T-helper 17 cell (primary cell): ENCODE measurements at regions not wholly inside any gene's neighbourhood (a gene's known extent, or its start where the extent isn't known, plus 50 kb on each side); places are given as distances from the start of the nearest gene placed in this dataset.

Experiments
- ATAC-seq: fragments of 150-1000 bp; cut with Tn5 transposase; 2 replicates; pipeline ENCODE4 v1.10.0; 2021; ENCODE audit warnings: mild to moderate bottlenecking, moderate library complexity
- DNase-seq, 3 donors: peaks; one replicate each; pipeline versions ENCODE4 v3.0.0 to v3.0.0-alpha.2; 2020 to 2021
- H3K9me3 ChIP-seq: one replicate; pipeline ENCODE4 v1.7.0; 2013; ENCODE audit warnings: low read length, mild to moderate bottlenecking; ENCODE audit not compliant: control insufficient read depth, poor library complexity, severe bottlenecking
- H3K27ac Mint-ChIP-seq: one replicate; pipeline ENCODE4 v1.8.0; 2022; ENCODE audit warnings: mild to moderate bottlenecking, moderate library complexity, mixed read lengths
- H3K27me3 Mint-ChIP-seq: one replicate; pipeline ENCODE4 v1.8.0; 2022; ENCODE audit warnings: mixed read lengths
- H3K36me3 Mint-ChIP-seq: one replicate; pipeline ENCODE4 v1.8.0; 2022; ENCODE audit warnings: low read depth, mixed read lengths
- H3K4me1 Mint-ChIP-seq: one replicate; pipeline ENCODE4 v1.8.0; 2022; ENCODE audit warnings: mild to moderate bottlenecking, mixed read lengths
- H3K4me3 Mint-ChIP-seq: one replicate; pipeline ENCODE4 v1.8.0; 2022; ENCODE audit warnings: mild to moderate bottlenecking, moderate library complexity, mixed read lengths

DNA sequence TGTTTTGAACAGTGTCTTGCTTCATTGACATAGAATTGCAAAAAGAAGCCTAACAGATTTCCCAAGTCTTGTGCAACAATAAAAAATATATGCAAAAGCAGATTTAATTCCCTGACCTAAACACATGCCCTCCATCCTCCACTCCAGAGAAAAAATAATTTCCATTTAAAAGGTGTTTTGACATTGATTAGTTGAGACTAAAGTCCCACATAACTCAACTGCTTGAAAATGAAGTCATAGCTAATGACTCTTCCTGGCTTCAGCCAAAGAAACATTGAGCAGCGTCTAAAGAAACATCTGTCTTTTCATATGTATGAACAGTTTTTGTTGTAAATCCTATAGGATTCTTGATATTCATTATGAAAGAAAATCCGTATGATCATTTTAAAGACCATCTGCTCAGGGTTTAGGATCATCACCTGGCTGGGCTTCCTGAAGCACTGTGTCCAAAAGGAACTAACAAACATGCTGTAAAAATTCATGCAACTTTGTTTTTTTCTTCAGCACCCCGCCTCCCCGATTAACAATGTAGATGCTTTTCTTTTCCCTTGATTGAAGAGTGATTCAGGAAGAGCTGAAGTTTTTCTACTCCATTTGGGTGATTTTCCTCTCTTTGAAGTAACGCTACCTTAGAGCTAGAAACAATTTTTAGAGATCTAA, 273.4 kb downstream of the HS3ST1 start:
- H3K9me3 ChIP-seq = no peaks in the 10 kb centered on the region
- Mint-ChIP-seq H3K27ac (no peak overlapping the region), H3K36me3 (no peaks in the 10 kb centered on the region), H3K4me1 (no peaks in the 10 kb centered on the region), H3K27me3 (peaks cover 19% of the 10 kb centered on the region), H3K4me3 (no peak overlapping the region)
- DNase-seq (no peak), ATAC-seq (no peak)

- Mint-ChIP-seq H3K4me1 (no peaks in the 10 kb centered on the region), H3K36me3 (no peaks in the 10 kb centered on the region)
- no peak for DNase-seq
These were observed 275.4 kb downstream of the HS3ST1 start for GRCh38 chr4:11153171-11153750.

GRCh38 chr4:11152684-11153083, 276.0 kb downstream of the HS3ST1 start:
- H3K9me3 ChIP-seq = no peaks in the 10 kb centered on the region
- Mint-ChIP-seq H3K36me3 (no peaks in the 10 kb centered on the region), H3K4me3 (no peak overlapping the region), H3K4me1 (no peaks in the 10 kb centered on the region), H3K27ac (no peak overlapping the region), H3K27me3 (peaks cover 19% of the 10 kb centered on the region)
- ATAC-seq (no peak), DNase-seq (no peak)

More at GRCh38 chr4:11153171-11153750, 275.4 kb downstream of the HS3ST1 start:
- Mint-ChIP-seq H3K27ac (no peak overlapping the region), H3K4me3 (no peak overlapping the region), H3K27me3 (peaks cover 19% of the 10 kb centered on the region)
- no peaks in the 10 kb centered on the region for H3K9me3 ChIP-seq
- ATAC-seq = no peak

DNA sequence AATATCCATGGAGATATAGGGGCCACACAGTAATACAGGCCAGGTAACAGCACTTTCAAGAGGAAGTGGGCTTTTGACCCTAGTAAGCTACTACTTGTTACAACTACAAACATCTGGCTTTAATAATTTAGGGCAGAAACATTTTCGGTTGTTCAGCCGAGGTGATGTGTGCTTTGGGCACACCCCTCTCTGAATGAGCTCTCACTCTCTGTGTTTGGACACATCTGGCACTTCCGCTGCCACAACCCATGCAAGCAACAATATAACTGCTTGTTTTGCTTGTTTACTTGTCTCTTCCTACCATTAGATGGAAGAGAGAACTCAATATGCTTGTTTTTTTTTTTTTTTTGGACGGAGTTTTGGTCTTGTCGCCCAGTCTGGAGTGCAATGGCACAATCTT, 277.2 kb downstream of the HS3ST1 start:
- H3K27ac Mint-ChIP-seq = no peak overlapping the region
- DNase-seq (no peak), ATAC-seq (no peak)
- no peaks in the 10 kb centered on the region for H3K36me3 Mint-ChIP-seq
- H3K4me1 Mint-ChIP-seq = no peaks in the 10 kb centered on the region
- no peak overlapping the region for H3K4me3 Mint-ChIP-seq
- H3K27me3 Mint-ChIP-seq = peaks cover 19% of the 10 kb centered on the region
- no peaks in the 10 kb centered on the region for H3K9me3 ChIP-seq

DNA sequence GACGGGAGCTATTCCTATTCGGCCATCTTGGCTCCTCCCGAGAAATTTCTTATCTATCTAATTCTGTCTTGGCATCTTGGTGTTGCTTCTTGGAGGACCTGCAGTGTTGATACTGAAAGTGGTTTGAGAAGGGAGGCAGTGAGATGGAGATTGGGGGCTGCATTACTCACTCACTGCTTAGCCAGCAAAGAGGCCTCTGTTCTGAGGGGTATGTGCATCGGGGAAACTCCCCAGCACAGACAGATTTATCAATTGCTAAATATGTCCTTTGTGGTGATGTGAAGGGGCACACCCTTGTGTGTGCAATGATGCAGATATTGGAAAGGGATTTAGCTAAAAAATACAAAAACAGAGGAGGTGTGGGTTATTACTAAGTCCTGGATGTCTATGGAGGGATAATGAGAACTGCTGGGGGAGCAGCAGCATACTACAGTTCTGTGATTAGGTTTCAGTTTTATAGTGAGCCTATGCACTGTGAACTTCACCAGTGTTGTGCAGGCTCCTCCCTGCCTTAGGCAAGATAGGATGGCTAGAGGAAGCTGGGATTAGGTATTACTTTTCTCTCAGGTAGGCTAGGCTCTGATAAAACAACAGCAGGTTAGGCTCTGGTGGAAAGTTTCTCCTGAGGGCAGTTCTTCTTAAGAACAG, 279.0 kb downstream of the HS3ST1 start:
- no peaks in the 10 kb centered on the region for H3K9me3 ChIP-seq
- DNase-seq (no peak), ATAC-seq (no peak)
- no peaks in the 10 kb centered on the region for H3K36me3 Mint-ChIP-seq
- H3K4me3 Mint-ChIP-seq = no peak overlapping the region
- H3K4me1 Mint-ChIP-seq = no peaks in the 10 kb centered on the region
- peaks cover 14% of the 10 kb centered on the region for H3K27me3 Mint-ChIP-seq
- H3K27ac Mint-ChIP-seq = no peak overlapping the region

DNA sequence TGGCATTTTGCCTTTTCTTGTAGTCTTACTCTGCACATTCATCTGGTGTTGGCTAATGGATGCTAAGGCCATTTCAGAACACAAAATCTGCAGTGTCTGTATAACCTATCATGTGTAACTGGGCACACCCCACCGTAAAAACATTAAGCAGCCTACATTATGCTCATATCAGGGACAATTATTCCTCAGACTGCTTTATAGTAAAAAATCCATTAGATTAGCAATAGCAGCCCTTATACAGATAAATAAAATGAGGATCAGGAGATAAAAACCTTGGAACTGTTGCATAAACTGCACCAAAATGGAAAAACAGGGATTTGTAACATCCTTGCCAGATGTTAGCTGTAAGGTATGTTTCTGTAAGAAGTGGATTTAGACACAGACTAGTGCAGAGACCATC, 288.8 kb downstream of the HS3ST1 start:
- ATAC-seq (no peak), DNase-seq (no peak)
- no peak overlapping the region for H3K4me3 Mint-ChIP-seq
- H3K27ac Mint-ChIP-seq = no peak overlapping the region
- no peaks in the 10 kb centered on the region for H3K9me3 ChIP-seq
- H3K4me1 Mint-ChIP-seq = no peaks in the 10 kb centered on the region
- no peaks in the 10 kb centered on the region for H3K36me3 Mint-ChIP-seq
- H3K27me3 Mint-ChIP-seq = no peaks in the 10 kb centered on the region

GRCh38 chr4:11138964-11139363, 289.7 kb downstream of the HS3ST1 start:
- no peaks in the 10 kb centered on the region for H3K9me3 ChIP-seq
- DNase-seq (no peak), ATAC-seq (peak; percentile 50)
- H3K4me1 Mint-ChIP-seq = no peaks in the 10 kb centered on the region
- H3K4me3 Mint-ChIP-seq = no peak overlapping the region
- H3K36me3 Mint-ChIP-seq = no peaks in the 10 kb centered on the region
- H3K27me3 Mint-ChIP-seq = no peaks in the 10 kb centered on the region
- no peak overlapping the region for H3K27ac Mint-ChIP-seq

DNA sequence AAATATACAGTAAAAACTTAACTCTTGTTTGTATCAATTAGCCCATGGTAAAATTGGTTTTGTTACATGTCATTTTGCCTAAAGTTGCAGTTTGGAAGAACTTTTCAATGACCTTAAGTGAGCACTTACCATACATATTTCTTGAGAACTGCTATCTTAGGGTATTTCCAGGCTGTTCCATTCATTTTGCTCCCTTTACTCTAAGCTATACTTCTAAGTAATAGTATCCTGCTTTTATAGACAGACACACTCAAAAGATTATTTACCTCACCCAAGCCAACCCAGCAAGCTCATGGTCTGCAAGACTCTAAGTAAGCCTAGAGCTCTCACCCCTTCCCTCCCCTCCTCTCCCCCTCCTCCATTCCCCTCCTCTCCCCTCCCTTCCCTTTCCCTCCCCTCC, 294.0 kb downstream of the HS3ST1 start:
- Mint-ChIP-seq H3K4me1 (no peaks in the 10 kb centered on the region), H3K36me3 (no peaks in the 10 kb centered on the region), H3K27me3 (no peaks in the 10 kb centered on the region), H3K27ac (no peak overlapping the region), H3K4me3 (no peak overlapping the region)
- ATAC-seq = no peak
- H3K9me3 ChIP-seq = no peaks in the 10 kb centered on the region
- no peak for DNase-seq

- Mint-ChIP-seq H3K27ac (no peak overlapping the region), H3K4me3 (no peak overlapping the region), H3K27me3 (no peaks in the 10 kb centered on the region), H3K4me1 (no peaks in the 10 kb centered on the region), H3K36me3 (no peaks in the 10 kb centered on the region)
- no peaks in the 10 kb centered on the region for H3K9me3 ChIP-seq
- DNase-seq (no peak), ATAC-seq (no peak)
These were observed 294.8 kb downstream of the HS3ST1 start for GRCh38 chr4:11133868-11134267.

GRCh38 chr4:11132478-11132877, 296.2 kb downstream of the HS3ST1 start:
- Mint-ChIP-seq H3K4me1 (no peaks in the 10 kb centered on the region), H3K27me3 (no peaks in the 10 kb centered on the region), H3K4me3 (no peak overlapping the region), H3K27ac (no peak overlapping the region), H3K36me3 (no peaks in the 10 kb centered on the region)
- H3K9me3 ChIP-seq = no peaks in the 10 kb centered on the region
- DNase-seq = no peak
- no peak for ATAC-seq

GRCh38 chr4:11131491-11131890, 297.2 kb downstream of the HS3ST1 start:
- H3K36me3 Mint-ChIP-seq = no peaks in the 10 kb centered on the region
- no peak for DNase-seq

DNA sequence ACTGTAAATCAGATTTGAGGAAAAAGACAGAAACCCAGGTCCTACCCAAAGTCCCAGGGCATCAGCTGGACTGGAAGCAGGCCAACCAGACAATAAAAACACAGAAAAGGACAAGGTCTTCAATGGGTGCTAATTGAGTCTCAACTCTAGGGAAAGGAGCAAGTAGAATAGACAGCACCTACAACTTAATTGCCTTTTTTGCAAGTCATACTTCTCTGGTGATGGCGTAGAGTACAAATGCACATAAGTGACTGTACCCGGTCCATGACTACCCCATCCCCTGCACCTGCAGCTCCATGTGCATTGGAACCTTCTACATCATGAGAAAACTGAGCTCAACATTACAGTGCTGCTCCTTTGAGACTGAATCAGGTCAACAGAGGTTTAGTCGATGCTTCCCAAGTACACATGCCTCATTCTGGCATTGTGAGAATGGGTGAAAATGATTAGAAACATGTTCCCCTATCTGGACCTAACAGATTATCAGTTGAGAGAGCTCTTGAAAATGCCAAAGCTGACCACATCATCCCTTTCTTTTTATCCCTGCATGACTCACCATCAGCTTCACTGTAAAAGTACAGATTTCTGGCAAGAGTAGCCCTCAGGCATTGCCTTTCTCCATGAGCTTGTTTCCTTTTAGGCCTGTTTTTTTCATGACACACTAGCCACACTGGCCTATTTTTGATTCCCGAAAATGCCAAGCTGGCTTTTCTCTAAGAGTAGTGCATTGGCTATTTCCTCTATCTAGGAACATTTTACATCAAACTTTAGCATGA, 298.3 kb downstream of the HS3ST1 start:
- no peaks in the 10 kb centered on the region for H3K9me3 ChIP-seq
- no peaks in the 10 kb centered on the region for H3K36me3 Mint-ChIP-seq
- no peaks in the 10 kb centered on the region for H3K27me3 Mint-ChIP-seq
- H3K4me1 Mint-ChIP-seq = no peaks in the 10 kb centered on the region
- H3K27ac Mint-ChIP-seq = no peak overlapping the region
- H3K4me3 Mint-ChIP-seq = no peak overlapping the region
- ATAC-seq (no peak), DNase-seq (no peak)

More at GRCh38 chr4:11131491-11131890, 297.2 kb downstream of the HS3ST1 start:
- ATAC-seq = no peak
- no peaks in the 10 kb centered on the region for H3K4me1 Mint-ChIP-seq
- H3K27me3 Mint-ChIP-seq = no peaks in the 10 kb centered on the region
- H3K27ac Mint-ChIP-seq = no peak overlapping the region
- no peaks in the 10 kb centered on the region for H3K9me3 ChIP-seq
- no peak overlapping the region for H3K4me3 Mint-ChIP-seq

DNA sequence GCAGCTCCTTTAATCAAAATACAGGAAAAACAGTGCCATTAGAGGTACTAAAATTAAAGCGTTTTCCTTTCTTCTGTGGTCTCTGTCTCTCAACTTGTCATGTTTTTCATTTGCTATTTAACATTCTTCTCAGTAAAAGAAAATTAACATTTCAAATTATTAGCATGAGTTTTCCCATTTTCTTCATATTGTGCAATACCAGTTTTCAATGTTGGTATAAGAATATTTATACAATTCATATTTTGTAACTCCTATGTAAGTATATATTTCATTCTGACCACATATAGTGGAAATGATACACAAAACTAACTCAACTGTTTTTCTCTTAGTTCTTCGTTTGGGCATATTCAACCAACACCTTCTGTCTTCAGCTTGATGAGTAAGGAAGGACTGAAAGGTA, 308.3 kb downstream of the HS3ST1 start:
- no peak overlapping the region for H3K4me3 Mint-ChIP-seq
- H3K4me1 Mint-ChIP-seq = no peaks in the 10 kb centered on the region
- ATAC-seq (no peak), DNase-seq (no peak)
- no peak overlapping the region for H3K27ac Mint-ChIP-seq
- H3K36me3 Mint-ChIP-seq = no peaks in the 10 kb centered on the region
- no peaks in the 10 kb centered on the region for H3K27me3 Mint-ChIP-seq
- no peaks in the 10 kb centered on the region for H3K9me3 ChIP-seq
